ENCODE measurements at regions not wholly inside any gene's neighbourhood (a gene's known extent, or its start where the extent isn't known, plus 50 kb on each side); places are given as distances from the start of the nearest gene placed in this dataset.

- TF ChIP-seq, protein P1, sequence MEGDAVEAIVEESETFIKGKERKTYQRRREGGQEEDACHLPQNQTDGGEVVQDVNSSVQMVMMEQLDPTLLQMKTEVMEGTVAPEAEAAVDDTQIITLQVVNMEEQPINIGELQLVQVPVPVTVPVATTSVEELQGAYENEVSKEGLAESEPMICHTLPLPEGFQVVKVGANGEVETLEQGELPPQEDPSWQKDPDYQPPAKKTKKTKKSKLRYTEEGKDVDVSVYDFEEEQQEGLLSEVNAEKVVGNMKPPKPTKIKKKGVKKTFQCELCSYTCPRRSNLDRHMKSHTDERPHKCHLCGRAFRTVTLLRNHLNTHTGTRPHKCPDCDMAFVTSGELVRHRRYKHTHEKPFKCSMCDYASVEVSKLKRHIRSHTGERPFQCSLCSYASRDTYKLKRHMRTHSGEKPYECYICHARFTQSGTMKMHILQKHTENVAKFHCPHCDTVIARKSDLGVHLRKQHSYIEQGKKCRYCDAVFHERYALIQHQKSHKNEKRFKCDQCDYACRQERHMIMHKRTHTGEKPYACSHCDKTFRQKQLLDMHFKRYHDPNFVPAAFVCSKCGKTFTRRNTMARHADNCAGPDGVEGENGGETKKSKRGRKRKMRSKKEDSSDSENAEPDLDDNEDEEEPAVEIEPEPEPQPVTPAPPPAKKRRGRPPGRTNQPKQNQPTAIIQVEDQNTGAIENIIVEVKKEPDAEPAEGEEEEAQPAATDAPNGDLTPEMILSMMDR (IDR thresholded peaks at IDR 0.05): no peak
These were observed 1748.9 kb downstream of the TP53TG3F start for GRCh38 chr16:35208001-35208935.

DNA sequence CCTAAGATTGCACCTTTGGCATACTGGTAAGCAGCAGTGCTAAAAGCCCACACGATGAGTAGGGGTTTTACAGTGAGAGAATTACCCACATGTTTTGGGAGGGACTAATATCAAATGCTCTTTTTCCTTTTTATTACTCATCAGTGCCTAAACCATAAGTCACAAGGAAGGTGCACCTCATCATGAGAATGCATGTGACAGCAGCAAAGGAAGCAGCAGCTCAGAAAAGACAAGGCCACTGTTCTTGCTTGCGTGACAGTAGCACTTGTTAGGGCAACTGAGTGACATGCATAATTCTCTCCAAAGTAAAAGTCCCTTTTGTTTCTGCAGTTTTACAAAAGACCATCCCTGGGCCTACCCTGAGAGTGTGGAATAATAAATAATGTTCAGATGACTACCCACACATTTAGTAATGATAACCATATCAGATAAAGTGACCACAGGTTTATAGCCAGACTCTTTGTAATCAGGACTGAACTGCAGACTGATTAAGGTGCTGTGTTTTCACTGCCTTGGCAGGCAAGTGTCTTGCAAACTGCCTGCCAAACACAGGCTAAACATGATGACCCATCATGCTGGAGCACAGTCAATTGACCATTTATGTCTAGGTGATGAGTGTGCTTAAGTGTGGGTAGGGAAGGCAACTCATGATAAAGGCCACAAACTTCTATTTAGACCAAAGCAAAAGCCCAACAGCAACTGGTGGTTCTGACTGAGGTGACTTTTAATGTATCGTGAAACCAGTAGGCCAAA, 1751.4 kb downstream of the TP53TG3F start:
- TF ChIP-seq, protein P1 (IDR thresholded peaks at IDR 0.05): no peak

- TF ChIP-seq, protein P1 (IDR thresholded peaks at IDR 0.05): no peak
These were observed 1755.4 kb downstream of the TP53TG3F start for GRCh38 chr16:35214840-35215239.

GRCh38 chr16:35215287-35215686, 1755.9 kb downstream of the TP53TG3F start:
- TF ChIP-seq, protein P1 (IDR thresholded peaks at IDR 0.05): no peak

GRCh38 chr16:35221482-35222185, 1762.2 kb downstream of the TP53TG3F start:
- TF ChIP-seq, protein P1 (IDR thresholded peaks at IDR 0.05): no peak

DNA sequence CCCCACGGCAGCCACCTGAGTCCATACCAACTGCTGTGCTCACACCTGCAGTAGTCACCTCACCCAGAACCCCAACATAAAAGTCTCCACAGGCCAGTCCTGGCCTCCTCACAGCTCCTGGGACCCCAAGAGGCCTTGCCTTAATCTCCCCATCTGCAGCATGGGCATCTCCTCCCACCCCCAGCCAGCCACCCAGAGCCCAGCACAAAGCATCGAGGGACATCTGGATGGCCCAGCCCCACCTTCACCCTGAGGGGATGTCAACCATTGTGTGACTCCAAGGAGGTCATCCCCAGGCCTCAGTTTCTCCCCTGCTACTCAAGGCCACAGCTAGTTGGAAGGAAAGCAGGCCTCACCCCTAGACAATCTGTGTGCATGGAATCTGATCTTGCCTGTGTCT, 1775.3 kb downstream of the TP53TG3F start:
- TF ChIP-seq, protein P1 (IDR thresholded peaks at IDR 0.05): no peak

DNA sequence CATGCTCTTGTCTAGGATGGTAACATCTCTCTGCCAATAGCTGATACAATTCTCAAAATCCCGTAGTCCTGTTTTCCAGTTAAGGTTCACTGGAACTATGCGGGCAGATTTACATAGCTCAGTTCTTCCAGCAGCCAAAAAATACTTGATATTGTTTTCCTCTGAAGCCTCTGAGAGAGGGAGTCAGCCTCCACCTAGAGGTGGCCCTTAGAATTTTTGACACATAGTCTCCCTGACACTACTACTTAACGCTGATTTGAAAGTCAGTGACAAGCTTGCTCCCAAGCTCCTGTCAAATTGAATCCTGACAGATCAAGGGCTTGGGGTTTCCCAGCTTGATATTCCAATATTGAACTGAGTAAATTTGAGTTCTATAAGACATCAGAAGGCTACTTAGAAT, 1780.1 kb downstream of the TP53TG3F start:
- TF ChIP-seq, protein P1 (IDR thresholded peaks at IDR 0.05): peak; percentile 32; the same call in 1 of the 2 replicates
